ENCODE measurements at regions not wholly inside any gene's neighbourhood (a gene's known extent, or its start where the extent isn't known, plus 50 kb on each side); places are given as distances from the start of the nearest gene placed in this dataset.

GRCh38 chr12:24416423-24417109, 467.1 kb upstream of the SOX5 start:
- intact Hi-C loops (cut with DNase I; ENCODE audit: low total_unique reads): no loop called here
- TF ChIP-seq, protein P1, sequence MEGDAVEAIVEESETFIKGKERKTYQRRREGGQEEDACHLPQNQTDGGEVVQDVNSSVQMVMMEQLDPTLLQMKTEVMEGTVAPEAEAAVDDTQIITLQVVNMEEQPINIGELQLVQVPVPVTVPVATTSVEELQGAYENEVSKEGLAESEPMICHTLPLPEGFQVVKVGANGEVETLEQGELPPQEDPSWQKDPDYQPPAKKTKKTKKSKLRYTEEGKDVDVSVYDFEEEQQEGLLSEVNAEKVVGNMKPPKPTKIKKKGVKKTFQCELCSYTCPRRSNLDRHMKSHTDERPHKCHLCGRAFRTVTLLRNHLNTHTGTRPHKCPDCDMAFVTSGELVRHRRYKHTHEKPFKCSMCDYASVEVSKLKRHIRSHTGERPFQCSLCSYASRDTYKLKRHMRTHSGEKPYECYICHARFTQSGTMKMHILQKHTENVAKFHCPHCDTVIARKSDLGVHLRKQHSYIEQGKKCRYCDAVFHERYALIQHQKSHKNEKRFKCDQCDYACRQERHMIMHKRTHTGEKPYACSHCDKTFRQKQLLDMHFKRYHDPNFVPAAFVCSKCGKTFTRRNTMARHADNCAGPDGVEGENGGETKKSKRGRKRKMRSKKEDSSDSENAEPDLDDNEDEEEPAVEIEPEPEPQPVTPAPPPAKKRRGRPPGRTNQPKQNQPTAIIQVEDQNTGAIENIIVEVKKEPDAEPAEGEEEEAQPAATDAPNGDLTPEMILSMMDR (IDR thresholded peaks at IDR 0.05): no peak
- no peak overlapping the region for H3K27ac ChIP-seq

DNA sequence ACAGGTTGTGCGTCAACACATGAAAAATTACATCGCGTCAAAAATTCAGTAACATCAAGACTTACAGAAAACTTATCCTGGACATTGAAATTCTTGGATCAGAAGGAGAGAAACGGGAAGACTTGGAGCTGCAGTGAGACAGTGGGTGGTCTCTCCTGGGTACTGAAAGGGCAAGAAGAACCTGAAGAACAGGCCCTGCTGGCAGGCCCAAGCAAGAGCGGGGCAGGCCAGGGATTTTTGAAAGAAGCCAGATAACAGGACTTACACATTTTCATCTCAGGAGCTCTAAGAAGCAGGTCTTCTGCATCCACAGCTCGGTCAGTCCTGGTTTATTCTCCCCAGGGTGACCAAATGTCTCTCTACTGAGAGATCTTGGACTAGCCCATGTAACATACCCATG, 466.5 kb upstream of the SOX5 start:
- Histone ChIP-seq H3K4me1 (peaks cover 0 to 39% (median 2%) of the 10 kb centered on the region in 4 donors), H3K27ac (no peak overlapping the region), H3K9me3 (no peaks in the 10 kb centered on the region), H3K4me3 (no peak overlapping the region), H3K27me3 (no peaks in the 10 kb centered on the region), H3K36me3 (no peaks in the 10 kb centered on the region)
- TF ChIP-seq, protein P1 (IDR thresholded peaks at IDR 0.05): no peak
- intact Hi-C loops (cut with DNase I; ENCODE audit: low total_unique reads): no loop called here
- no peak for DNase-seq

More at GRCh38 chr12:24416423-24417109, 467.1 kb upstream of the SOX5 start:
- no peak for DNase-seq
- Histone ChIP-seq H3K27me3 (no peaks in the 10 kb centered on the region), H3K4me3 (no peak overlapping the region), H3K36me3 (no peaks in the 10 kb centered on the region), H3K9me3 (no peaks in the 10 kb centered on the region), H3K4me1 (peaks cover 0 to 39% (median 2%) of the 10 kb centered on the region in 4 donors)

GRCh38 chr12:24414480-24414879, 465.0 kb upstream of the SOX5 start:
- Histone ChIP-seq H3K4me1 (peaks cover 0 to 45% (median 2%) of the 10 kb centered on the region in 4 donors), H3K27ac (peak overlapping the region in 1 of 2 donors; percentile 3), H3K9me3 (no peaks in the 10 kb centered on the region), H3K4me3 (no peak overlapping the region), H3K36me3 (no peaks in the 10 kb centered on the region), H3K27me3 (no peaks in the 10 kb centered on the region)
- intact Hi-C loops (cut with DNase I; ENCODE audit: low total_unique reads): no loop called here
- TF ChIP-seq, protein P1 (IDR thresholded peaks at IDR 0.05): no peak
- no peak for DNase-seq

DNA sequence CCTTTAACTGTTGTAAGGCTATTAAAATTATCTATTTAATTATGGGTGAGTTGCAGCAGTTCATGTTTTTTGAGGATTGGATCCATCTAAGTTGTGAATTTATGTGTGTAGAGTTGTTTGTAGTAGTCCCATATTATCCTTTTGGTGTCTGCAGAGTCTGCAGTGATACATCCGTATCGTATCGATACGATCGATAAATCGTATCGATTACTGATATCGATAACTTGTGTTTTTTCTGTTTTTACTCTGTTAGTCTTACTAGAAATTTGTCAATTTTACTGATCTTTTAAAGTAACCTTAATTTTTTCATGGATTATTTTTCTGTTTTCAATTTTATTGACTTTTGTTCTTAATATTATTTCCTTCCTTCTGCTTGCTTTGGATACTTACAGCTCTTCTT, 462.5 kb upstream of the SOX5 start:
- Histone ChIP-seq H3K27ac (no peak overlapping the region), H3K36me3 (peaks cover 0 to 3% (median 0%) of the 10 kb centered on the region in 3 donors), H3K4me3 (no peak overlapping the region), H3K4me1 (peaks cover 0 to 24% (median 0%) of the 10 kb centered on the region in 4 donors), H3K27me3 (no peaks in the 10 kb centered on the region), H3K9me3 (no peaks in the 10 kb centered on the region)
- TF ChIP-seq, protein P1 (IDR thresholded peaks at IDR 0.05): no peak
- intact Hi-C loops (cut with DNase I; ENCODE audit: low total_unique reads): no loop called here
- DNase-seq: no peak

GRCh38 chr12:24409868-24410267, 460.4 kb upstream of the SOX5 start:
- peaks cover 9 to 12% (median 11%) of the 10 kb centered on the region in 3 donors for H3K36me3 ChIP-seq
- H3K27ac ChIP-seq: no peak overlapping the region
- H3K9me3 ChIP-seq: no peaks in the 10 kb centered on the region
- H3K4me1 ChIP-seq: peaks cover 0 to 21% (median 0%) of the 10 kb centered on the region in 4 donors
- TF ChIP-seq, protein P1 (IDR thresholded peaks at IDR 0.05): no peak
- no peak for DNase-seq
- intact Hi-C loops (cut with DNase I; ENCODE audit: low total_unique reads): no loop called here
- H3K27me3 ChIP-seq: no peaks in the 10 kb centered on the region
- H3K4me3 ChIP-seq: no peak overlapping the region
